ENCODE measurements at regions not wholly inside any gene's neighbourhood (a gene's known extent, or its start where the extent isn't known, plus 50 kb on each side); places are given as distances from the start of the nearest gene placed in this dataset.

GRCh38 chr4:17170131-17170530, 271.7 kb upstream of the LDB2 start:
- no peak for TF ChIP-seq GATA3 (IDR thresholded peaks at IDR 0.05; ENCODE audit: low read depth, low read length)

DNA sequence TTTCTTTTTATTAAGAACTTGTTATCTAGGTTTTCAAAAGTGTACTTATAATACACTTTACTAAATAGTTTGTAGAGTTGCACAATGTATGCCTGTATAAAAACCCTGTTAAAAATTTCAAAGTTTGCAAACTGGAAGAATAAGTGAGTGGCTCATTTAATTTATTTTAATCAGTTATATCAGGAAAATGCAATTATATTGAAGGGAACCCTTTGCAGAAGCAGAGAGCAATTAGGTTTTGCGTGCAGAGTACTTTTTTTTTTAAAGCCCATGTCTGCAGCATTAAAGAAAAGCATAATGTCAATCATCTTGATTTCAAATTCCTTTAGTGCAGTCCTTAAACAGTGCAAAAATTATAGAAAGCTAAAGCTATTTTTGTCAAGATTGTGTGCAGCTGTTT, 271.3 kb upstream of the LDB2 start:
- no peak for TF ChIP-seq GATA2 (IDR thresholded peaks at IDR 0.05; ENCODE audit: low read depth, low read length)
- TF ChIP-seq GATA3 (IDR thresholded peaks at IDR 0.05; ENCODE audit: low read depth, low read length), result no peak

GRCh38 chr4:17168571-17168970, 270.1 kb upstream of the LDB2 start:
- TF ChIP-seq GATA3 (IDR thresholded peaks at IDR 0.05; ENCODE audit: low read depth, low read length) (no peak), GATA2 (IDR thresholded peaks at IDR 0.05; ENCODE audit: low read depth, low read length) (no peak)

DNA sequence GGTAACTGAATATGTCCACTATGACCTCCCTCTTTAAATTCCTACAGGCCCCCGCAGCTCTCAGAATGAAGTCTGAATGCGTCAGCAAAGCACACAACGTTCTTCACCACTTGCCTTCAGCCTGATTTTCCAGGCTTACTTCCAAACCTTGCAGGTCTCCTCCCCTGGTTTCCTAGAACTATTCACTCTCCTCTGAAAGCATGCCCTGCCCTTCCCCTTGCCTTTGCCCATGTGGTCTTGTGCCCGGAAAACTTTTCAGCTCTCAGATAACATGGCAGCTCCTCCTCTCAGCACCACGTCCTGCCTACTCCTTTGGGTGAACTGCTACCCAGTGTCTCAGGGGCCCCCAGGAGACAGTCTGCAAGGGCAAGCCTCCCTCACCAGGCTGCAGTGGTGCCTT, 268.5 kb upstream of the LDB2 start:
- no peak for TF ChIP-seq GATA3 (IDR thresholded peaks at IDR 0.05; ENCODE audit: low read depth, low read length)
- no peak for TF ChIP-seq GATA2 (IDR thresholded peaks at IDR 0.05; ENCODE audit: low read depth, low read length)

DNA sequence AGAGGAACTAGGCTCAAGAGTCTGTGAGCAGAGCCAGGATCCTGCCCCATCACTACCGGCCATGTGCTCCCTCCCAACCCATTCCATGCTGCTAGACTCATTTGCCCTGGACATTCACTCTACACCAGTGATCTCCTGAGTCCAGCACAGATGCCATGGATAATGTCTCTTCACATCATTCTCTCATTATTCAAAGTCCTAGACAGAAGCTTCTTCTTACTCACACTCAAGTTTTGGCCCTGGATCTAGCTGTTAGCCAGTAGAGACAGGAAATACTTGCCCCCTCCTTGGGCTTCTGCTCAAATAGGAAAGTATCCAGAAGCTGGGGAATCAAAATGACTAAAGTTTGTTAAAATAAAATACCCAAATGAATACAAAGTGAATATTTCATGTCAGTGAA, 266.8 kb upstream of the LDB2 start:
- TF ChIP-seq GATA3 (IDR thresholded peaks at IDR 0.05; ENCODE audit: low read depth, low read length) (no peak), GATA2 (IDR thresholded peaks at IDR 0.05; ENCODE audit: low read depth, low read length) (no peak)

DNA sequence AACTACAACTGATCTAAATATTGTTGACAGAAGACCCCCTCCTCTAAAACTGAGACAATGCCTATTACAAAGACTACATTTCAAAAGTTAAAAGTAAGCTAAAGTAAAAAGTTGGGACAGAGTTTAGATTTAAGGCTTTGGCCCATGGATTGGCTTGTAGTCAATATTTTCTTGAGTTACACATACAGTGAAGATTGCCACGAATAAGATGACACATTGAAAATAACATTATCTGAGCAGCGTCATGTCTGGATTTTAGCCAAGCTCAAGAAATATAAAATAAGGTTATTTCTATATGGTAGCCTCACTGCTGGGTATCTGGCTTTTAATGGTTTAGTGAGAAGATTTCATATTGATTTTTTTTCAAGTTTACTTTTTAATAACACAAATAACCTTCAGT, 266.2 kb upstream of the LDB2 start:
- no peak for TF ChIP-seq GATA3 (IDR thresholded peaks at IDR 0.05; ENCODE audit: low read depth, low read length)
- TF ChIP-seq GATA2 (IDR thresholded peaks at IDR 0.05; ENCODE audit: low read depth, low read length), result no peak

- TF ChIP-seq GATA3 (IDR thresholded peaks at IDR 0.05; ENCODE audit: low read depth, low read length) (no peak), GATA2 (IDR thresholded peaks at IDR 0.05; ENCODE audit: low read depth, low read length) (no peak)
These were observed 264.8 kb upstream of the LDB2 start for GRCh38 chr4:17163156-17163771.

- TF ChIP-seq GATA3 (IDR thresholded peaks at IDR 0.05; ENCODE audit: low read depth, low read length), result no peak
- no peak for TF ChIP-seq GATA2 (IDR thresholded peaks at IDR 0.05; ENCODE audit: low read depth, low read length)
These were observed 258.9 kb upstream of the LDB2 start for GRCh38 chr4:17157304-17157703.

DNA sequence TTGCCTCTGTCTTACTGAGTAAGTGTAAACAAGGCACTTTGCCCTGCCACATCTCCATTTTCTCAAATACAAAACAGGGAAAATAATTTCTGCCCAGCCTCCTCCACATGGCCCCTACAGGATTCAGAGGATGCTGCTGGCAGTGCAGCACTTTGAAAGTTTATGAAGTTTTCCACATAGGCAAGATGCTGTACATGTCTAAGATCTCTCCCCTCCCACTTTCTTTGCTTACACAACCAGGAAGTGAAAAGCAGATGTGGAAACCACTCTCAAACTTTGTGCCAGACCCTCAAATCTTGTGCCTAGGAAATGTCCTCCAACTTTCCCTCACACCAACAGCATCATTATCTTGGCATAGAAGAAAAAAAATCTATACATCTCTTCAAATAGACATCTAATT, 257.0 kb upstream of the LDB2 start:
- TF ChIP-seq GATA3 (IDR thresholded peaks at IDR 0.05; ENCODE audit: low read depth, low read length), result no peak

DNA sequence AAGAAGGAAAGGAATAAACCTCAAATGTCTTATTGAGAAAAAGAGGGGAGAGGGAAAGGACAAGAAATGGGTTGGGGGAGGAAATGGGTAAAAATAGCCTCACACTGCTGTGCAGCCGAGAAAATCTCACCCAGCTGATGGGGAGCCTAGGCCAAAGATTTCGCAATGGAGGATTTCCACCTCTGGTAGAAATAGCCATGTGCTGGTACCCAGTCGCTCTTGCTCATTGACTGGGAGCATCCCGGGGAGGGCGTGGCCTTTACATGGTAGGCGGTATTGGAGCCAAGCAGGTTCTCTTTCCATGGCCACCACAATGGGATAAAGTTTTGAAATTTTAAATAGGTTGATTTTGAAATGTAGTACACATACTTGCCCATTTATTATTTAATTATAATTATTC, 255.1 kb upstream of the LDB2 start:
- TF ChIP-seq GATA2 (IDR thresholded peaks at IDR 0.05; ENCODE audit: low read depth, low read length) (no peak), GATA3 (IDR thresholded peaks at IDR 0.05; ENCODE audit: low read depth, low read length) (no peak)

DNA sequence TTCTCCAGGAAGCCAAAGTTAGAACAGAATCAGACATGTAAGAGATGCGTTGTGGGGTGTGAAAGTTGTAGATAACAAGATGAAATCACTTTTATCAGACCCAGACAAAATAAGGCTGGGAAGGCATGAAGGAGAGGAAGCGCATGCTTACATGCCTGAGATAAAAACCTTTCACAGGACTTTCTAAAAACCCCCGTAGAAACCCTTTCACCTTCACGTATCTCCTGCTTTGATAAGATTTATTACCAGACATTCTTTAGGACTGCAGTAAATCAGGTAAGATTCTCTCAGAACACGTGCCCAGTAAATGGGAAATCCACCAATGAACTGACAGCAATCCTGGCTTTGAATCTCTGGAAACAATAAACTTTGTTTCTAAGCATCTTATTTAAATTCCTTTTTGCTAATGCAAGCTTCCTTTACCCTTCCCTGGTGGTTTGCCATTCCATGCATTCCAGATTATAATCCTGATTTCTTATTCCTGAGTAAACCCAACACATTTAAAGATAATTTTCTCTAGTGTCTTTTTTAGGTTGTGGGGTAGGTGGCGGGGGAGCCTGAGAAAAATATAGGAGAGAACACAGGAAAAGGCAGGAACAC, 254.6 kb upstream of the LDB2 start:
- no peak for TF ChIP-seq GATA3 (IDR thresholded peaks at IDR 0.05; ENCODE audit: low read depth, low read length)
- no peak for TF ChIP-seq GATA2 (IDR thresholded peaks at IDR 0.05; ENCODE audit: low read depth, low read length)

DNA sequence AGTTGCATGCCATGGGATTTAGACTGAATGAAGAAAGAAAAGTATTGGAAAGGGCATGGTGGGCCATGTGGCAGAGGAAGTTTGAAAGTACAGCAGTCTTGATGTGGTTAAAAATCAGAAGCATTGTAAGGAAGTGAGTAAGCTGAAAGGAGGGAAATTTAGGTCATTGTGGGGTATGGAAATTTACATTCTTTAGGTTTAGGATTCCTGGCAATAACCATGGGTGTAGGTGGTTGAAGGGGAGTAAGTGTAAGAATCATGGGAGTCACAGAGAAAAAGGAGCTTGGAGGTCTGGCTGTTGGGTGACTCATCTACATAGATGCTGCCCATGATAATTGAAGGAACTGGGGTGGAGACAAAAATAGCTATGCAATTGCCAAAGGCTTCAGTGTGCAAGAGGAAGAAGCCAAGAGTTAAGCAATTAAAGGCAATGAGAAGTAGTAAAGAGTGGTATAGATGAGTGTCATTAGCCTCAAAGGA, 243.8 kb upstream of the LDB2 start:
- TF ChIP-seq GATA2 (IDR thresholded peaks at IDR 0.05; ENCODE audit: low read depth, low read length), result no peak

GRCh38 chr4:17138847-17139246, 240.4 kb upstream of the LDB2 start:
- TF ChIP-seq GATA2 (IDR thresholded peaks at IDR 0.05; ENCODE audit: low read depth, low read length) (no peak), GATA3 (IDR thresholded peaks at IDR 0.05; ENCODE audit: low read depth, low read length) (no peak)

GRCh38 chr4:17134565-17134964, 236.1 kb upstream of the LDB2 start:
- no peak for TF ChIP-seq GATA2 (IDR thresholded peaks at IDR 0.05; ENCODE audit: low read depth, low read length)
- TF ChIP-seq GATA3 (IDR thresholded peaks at IDR 0.05; ENCODE audit: low read depth, low read length), result no peak

GRCh38 chr4:17134100-17134499, 235.7 kb upstream of the LDB2 start:
- TF ChIP-seq GATA3 (IDR thresholded peaks at IDR 0.05; ENCODE audit: low read depth, low read length) (no peak), GATA2 (IDR thresholded peaks at IDR 0.05; ENCODE audit: low read depth, low read length) (no peak)

GRCh38 chr4:17132226-17132625, 233.8 kb upstream of the LDB2 start:
- TF ChIP-seq GATA2 (IDR thresholded peaks at IDR 0.05; ENCODE audit: low read depth, low read length) (no peak), GATA3 (IDR thresholded peaks at IDR 0.05; ENCODE audit: low read depth, low read length) (no peak)
